H9 (cell line): ENCODE measurements at regions not wholly inside any gene's neighbourhood (a gene's known extent, or its start where the extent isn't known, plus 50 kb on each side); places are given as distances from the start of the nearest gene placed in this dataset.

Experiments used
- DNase-seq: peaks from one replicate; pipeline ENCODE4 v3.0.0-alpha.2; 2017
- H2AFZ ChIP-seq: one replicate; pipeline ENCODE4 v1.6.1; 2013; ENCODE audit warnings: mild to moderate bottlenecking, low read length, control low read depth, moderate library complexity
- H2AK5ac ChIP-seq: 2 replicates; pipeline ENCODE4 v1.6.1; 2013; ENCODE audit warnings: low read length, control low read depth, mixed read lengths; ENCODE audit not compliant: insufficient read length
- H2BK120ac ChIP-seq: one replicate; pipeline ENCODE4 v1.6.1; 2013; ENCODE audit warnings: low read depth, mild to moderate bottlenecking, low read length, control low read depth, inconsistent platforms; ENCODE audit not compliant: poor library complexity, severe bottlenecking
- H2BK12ac ChIP-seq: 2 replicates; pipeline ENCODE4 v1.6.1; 2013; ENCODE audit warnings: low read length, control low read depth, mixed read lengths, low read depth; ENCODE audit not compliant: insufficient read length
- H2BK15ac ChIP-seq: 2 replicates; pipeline ENCODE4 v1.6.1; 2013; ENCODE audit warnings: low read depth, low read length, control low read depth
- H2BK20ac ChIP-seq: one replicate; pipeline ENCODE4 v1.6.1; 2013; ENCODE audit warnings: low read depth, mild to moderate bottlenecking, low read length, control low read depth, inconsistent platforms; ENCODE audit not compliant: poor library complexity, severe bottlenecking
- H2BK5ac ChIP-seq: 2 replicates; pipeline ENCODE4 v1.6.1; 2013; ENCODE audit warnings: low read length, control low read depth, mixed read lengths; ENCODE audit not compliant: insufficient read length
- H3K14ac ChIP-seq: 2 replicates; pipeline ENCODE4 v1.6.1; 2013; ENCODE audit warnings: low read length, control low read depth; ENCODE audit not compliant: insufficient read depth
- H3K18ac ChIP-seq: 2 replicates; pipeline ENCODE4 v1.6.1; 2013; ENCODE audit warnings: low read depth, mild to moderate bottlenecking, mixed read lengths, low read length, control low read depth; ENCODE audit not compliant: insufficient read length
- H3K23ac ChIP-seq: 2 replicates; pipeline ENCODE4 v1.6.1; 2013; ENCODE audit warnings: low read length, control low read depth, mixed read lengths, low read depth; ENCODE audit not compliant: insufficient read length
- H3K23me2 ChIP-seq: 2 replicates; pipeline ENCODE4 v1.6.1; 2013; ENCODE audit warnings: low read depth, mild to moderate bottlenecking, mixed read lengths, low read length, control low read depth; ENCODE audit not compliant: insufficient read length, poor library complexity, severe bottlenecking
- H3K27ac ChIP-seq: 2 replicates; pipeline ENCODE4 v1.5.1; 2013; ENCODE audit warnings: low read length, control low read depth, mixed read lengths, low read depth; ENCODE audit not compliant: insufficient read length
- H3K27me3 ChIP-seq: 2 replicates; pipeline ENCODE4 v1.6.1; 2013; ENCODE audit warnings: low read length, control low read depth, inconsistent platforms; ENCODE audit not compliant: insufficient read depth
- H3K4ac ChIP-seq: 2 replicates; pipeline ENCODE4 v1.6.1; 2013; ENCODE audit warnings: low read depth, mild to moderate bottlenecking, control low read depth, inconsistent platforms, low read length, moderate library complexity
- H3K4me1 ChIP-seq: 2 replicates; pipeline ENCODE4 v1.6.1; 2013; ENCODE audit warnings: low read length, control low read depth, inconsistent platforms; ENCODE audit not compliant: insufficient read depth
- H3K4me2 ChIP-seq: 2 replicates; pipeline ENCODE4 v1.6.1; 2013; ENCODE audit warnings: low read length, control low read depth, mixed read lengths; ENCODE audit not compliant: insufficient read length, insufficient read depth
- H3K56ac ChIP-seq: 2 replicates; pipeline ENCODE4 v1.6.1; 2013; ENCODE audit warnings: low read depth, mild to moderate bottlenecking, mixed read lengths, low read length, control low read depth; ENCODE audit not compliant: insufficient read length
- H3K79me1 ChIP-seq: 2 replicates; pipeline ENCODE4 v1.6.1; 2013; ENCODE audit warnings: low read depth, mild to moderate bottlenecking, moderate library complexity, low read length, control low read depth, inconsistent platforms; ENCODE audit not compliant: insufficient read depth, poor library complexity, severe bottlenecking
- H3K79me2 ChIP-seq: 2 replicates; pipeline ENCODE4 v1.6.1; 2013; ENCODE audit warnings: low read length, control low read depth, inconsistent platforms; ENCODE audit not compliant: insufficient read depth
- H3K9ac ChIP-seq: 2 replicates; pipeline ENCODE4 v1.6.1; 2013; ENCODE audit warnings: low read length, control low read depth, mixed read lengths; ENCODE audit not compliant: insufficient read length; ENCODE audit errors: extremely low read depth
- H3K9me3 ChIP-seq: one replicate; pipeline ENCODE4 v1.6.1; 2013; ENCODE audit warnings: low read depth, low read length, inconsistent platforms; ENCODE audit not compliant: control insufficient read depth
- H3T11ph ChIP-seq: one replicate; pipeline ENCODE4 v1.6.1; 2013; ENCODE audit warnings: mild to moderate bottlenecking, low read length, control low read depth, inconsistent platforms
- H4K20me1 ChIP-seq: one replicate; pipeline ENCODE4 v1.6.1; 2013; ENCODE audit not compliant: control insufficient read depth, insufficient read length, insufficient read depth
- H4K5ac ChIP-seq: 2 replicates; pipeline ENCODE4 v1.6.1; 2013; ENCODE audit warnings: low read depth, mild to moderate bottlenecking, mixed read lengths, low read length, control low read depth; ENCODE audit not compliant: insufficient read length
- H4K8ac ChIP-seq: replicated peaks from 2 replicates; pipeline ENCODE4 v1.6.1; 2013; ENCODE audit warnings: low read length, control low read depth, mixed read lengths, low read depth; ENCODE audit not compliant: insufficient read length
- H4K91ac ChIP-seq: 2 replicates; pipeline ENCODE4 v1.6.1; 2013; ENCODE audit warnings: low read depth, mild to moderate bottlenecking, moderate library complexity, mixed read lengths, low read length, control low read depth; ENCODE audit not compliant: insufficient read length
- H3K27ac Mint-ChIP-seq, 3 experiments: 2 replicates in 2 of 3; 3 replicates in 1 of 3; pipeline ENCODE4 v1.8.0; 2020 to 2021; ENCODE audit warnings: mixed read lengths in 3 of 3, mild to moderate bottlenecking in 1 of 3, moderate library complexity in 1 of 3
- H3K27me3 Mint-ChIP-seq: 2 replicates; pipeline ENCODE4 v1.8.0; 2021; ENCODE audit warnings: low read depth, mild to moderate bottlenecking, moderate library complexity, mixed read lengths
- H3K36me3 Mint-ChIP-seq, 3 experiments: 2 replicates in 2 of 3; 3 replicates in 1 of 3; pipeline ENCODE4 v1.8.0; 2020 to 2021; ENCODE audit warnings: low read depth in 3 of 3, mixed read lengths in 3 of 3; ENCODE audit not compliant: insufficient read depth in 1 of 3
- H3K4me1 Mint-ChIP-seq, 2 experiments: 2 replicates each; pipeline ENCODE4 v1.8.0; 2020; ENCODE audit warnings: mixed read lengths in 2 of 2
- H3K4me3 Mint-ChIP-seq, 2 experiments: 2 replicates in 1 of 2; 3 replicates in 1 of 2; pipeline ENCODE4 v1.8.0; 2020 to 2021; ENCODE audit warnings: mild to moderate bottlenecking in 2 of 2, mixed read lengths in 2 of 2, moderate library complexity in 1 of 2
- H3K9me3 Mint-ChIP-seq, 2 experiments: 2 replicates in 1 of 2; 3 replicates in 1 of 2; pipeline ENCODE4 v1.8.0; 2020; ENCODE audit warnings: mild to moderate bottlenecking in 2 of 2, mixed read lengths in 2 of 2, moderate library complexity in 1 of 2
- TF ChIP-seq, protein P1 (sequence below): fragments of 200-600 bp; sonication (generic); conservative IDR thresholded peaks from 3 replicates; pipeline ENCODE4 v1.8.0; 2021; ENCODE audit warnings: antibody characterized with exemption, mild to moderate bottlenecking

DNA sequence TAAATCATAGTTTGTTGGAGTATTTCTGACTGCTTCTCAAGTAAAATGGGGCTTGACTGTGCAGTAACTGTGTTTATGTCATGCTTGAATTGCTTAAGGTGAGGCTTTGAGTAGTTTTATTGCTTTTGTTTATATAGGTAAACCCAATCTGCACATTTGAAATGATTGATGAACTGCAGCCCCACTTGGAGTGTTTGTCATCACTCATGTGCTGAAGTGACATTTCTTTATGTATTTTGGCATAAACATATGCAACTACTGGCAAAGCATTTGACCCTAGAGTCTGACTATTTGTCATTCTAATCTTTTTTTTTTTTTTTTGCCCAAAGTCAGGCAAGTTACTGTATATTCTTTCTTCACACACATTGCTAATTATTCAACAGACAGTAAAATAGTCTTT is 491.4 kb upstream of the POU3F2 start:
- Mint-ChIP-seq H3K9me3 (no peaks in the 10 kb centered on the region), H3K4me3 (no peak overlapping the region), H3K36me3 (no peaks in the 10 kb centered on the region), H3K27me3 (no peaks in the 10 kb centered on the region), H3K4me1 (no peaks in the 10 kb centered on the region), H3K27ac (no peak overlapping the region)
- no peak overlapping the region for H2BK120ac ChIP-seq
- no peak overlapping the region for H3T11ph ChIP-seq
- no peak overlapping the region for H4K5ac ChIP-seq
- H4K20me1 ChIP-seq: no peaks in the 10 kb centered on the region
- TF ChIP-seq, protein P1, sequence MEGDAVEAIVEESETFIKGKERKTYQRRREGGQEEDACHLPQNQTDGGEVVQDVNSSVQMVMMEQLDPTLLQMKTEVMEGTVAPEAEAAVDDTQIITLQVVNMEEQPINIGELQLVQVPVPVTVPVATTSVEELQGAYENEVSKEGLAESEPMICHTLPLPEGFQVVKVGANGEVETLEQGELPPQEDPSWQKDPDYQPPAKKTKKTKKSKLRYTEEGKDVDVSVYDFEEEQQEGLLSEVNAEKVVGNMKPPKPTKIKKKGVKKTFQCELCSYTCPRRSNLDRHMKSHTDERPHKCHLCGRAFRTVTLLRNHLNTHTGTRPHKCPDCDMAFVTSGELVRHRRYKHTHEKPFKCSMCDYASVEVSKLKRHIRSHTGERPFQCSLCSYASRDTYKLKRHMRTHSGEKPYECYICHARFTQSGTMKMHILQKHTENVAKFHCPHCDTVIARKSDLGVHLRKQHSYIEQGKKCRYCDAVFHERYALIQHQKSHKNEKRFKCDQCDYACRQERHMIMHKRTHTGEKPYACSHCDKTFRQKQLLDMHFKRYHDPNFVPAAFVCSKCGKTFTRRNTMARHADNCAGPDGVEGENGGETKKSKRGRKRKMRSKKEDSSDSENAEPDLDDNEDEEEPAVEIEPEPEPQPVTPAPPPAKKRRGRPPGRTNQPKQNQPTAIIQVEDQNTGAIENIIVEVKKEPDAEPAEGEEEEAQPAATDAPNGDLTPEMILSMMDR: no peak
- no peak overlapping the region for H2BK15ac ChIP-seq
- H2BK5ac ChIP-seq: no peak overlapping the region
- no peak overlapping the region for H3K27ac ChIP-seq
- no peak overlapping the region for H2AK5ac ChIP-seq
- no peaks in the 10 kb centered on the region for H3K23me2 ChIP-seq
- H3K56ac ChIP-seq: no peak overlapping the region
- H3K4me2 ChIP-seq: no peak overlapping the region
- H2AFZ ChIP-seq: no peak overlapping the region
- no peak overlapping the region for H4K91ac ChIP-seq
- no peak overlapping the region for H3K18ac ChIP-seq
- no peaks in the 10 kb centered on the region for H3K9me3 ChIP-seq
- no peaks in the 10 kb centered on the region for H3K27me3 ChIP-seq
- H4K8ac ChIP-seq: no peak overlapping the region
- H3K4ac ChIP-seq: no peak overlapping the region
- no peak overlapping the region for H3K14ac ChIP-seq
- H3K4me1 ChIP-seq: no peaks in the 10 kb centered on the region
- no peaks in the 10 kb centered on the region for H3K79me2 ChIP-seq
- no peak overlapping the region for H2BK12ac ChIP-seq
- no peak overlapping the region for H2BK20ac ChIP-seq
- no peak for DNase-seq
- H3K23ac ChIP-seq: no peak overlapping the region
- no peak overlapping the region for H3K9ac ChIP-seq
- H3K79me1 ChIP-seq: no peaks in the 10 kb centered on the region
